ENCODE measurements at regions not wholly inside any gene's neighbourhood (a gene's known extent, or its start where the extent isn't known, plus 50 kb on each side); places are given as distances from the start of the nearest gene placed in this dataset.

GRCh38 chr17:77294761-77295160, 154.0 kb downstream of the SEC14L1 start:
- TF ChIP-seq, protein P1, sequence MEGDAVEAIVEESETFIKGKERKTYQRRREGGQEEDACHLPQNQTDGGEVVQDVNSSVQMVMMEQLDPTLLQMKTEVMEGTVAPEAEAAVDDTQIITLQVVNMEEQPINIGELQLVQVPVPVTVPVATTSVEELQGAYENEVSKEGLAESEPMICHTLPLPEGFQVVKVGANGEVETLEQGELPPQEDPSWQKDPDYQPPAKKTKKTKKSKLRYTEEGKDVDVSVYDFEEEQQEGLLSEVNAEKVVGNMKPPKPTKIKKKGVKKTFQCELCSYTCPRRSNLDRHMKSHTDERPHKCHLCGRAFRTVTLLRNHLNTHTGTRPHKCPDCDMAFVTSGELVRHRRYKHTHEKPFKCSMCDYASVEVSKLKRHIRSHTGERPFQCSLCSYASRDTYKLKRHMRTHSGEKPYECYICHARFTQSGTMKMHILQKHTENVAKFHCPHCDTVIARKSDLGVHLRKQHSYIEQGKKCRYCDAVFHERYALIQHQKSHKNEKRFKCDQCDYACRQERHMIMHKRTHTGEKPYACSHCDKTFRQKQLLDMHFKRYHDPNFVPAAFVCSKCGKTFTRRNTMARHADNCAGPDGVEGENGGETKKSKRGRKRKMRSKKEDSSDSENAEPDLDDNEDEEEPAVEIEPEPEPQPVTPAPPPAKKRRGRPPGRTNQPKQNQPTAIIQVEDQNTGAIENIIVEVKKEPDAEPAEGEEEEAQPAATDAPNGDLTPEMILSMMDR (conservative IDR thresholded peaks at IDR 0.05; ENCODE audit: low read depth, low read length) = no peak
- no peak for TF ChIP-seq EZH2 (IDR thresholded peaks at IDR 0.05; ENCODE audit: low read length, unreplicated experiment)

Data from PC-3 (cell line).